GM18498 (cell line): ENCODE measurements at regions not wholly inside any gene's neighbourhood (a gene's known extent, or its start where the extent isn't known, plus 50 kb on each side); places are given as distances from the start of the nearest gene placed in this dataset.

Source experiments
- ATAC-seq: cut with Tn5 transposase; IDR thresholded peaks from one replicate; pipeline ENCODE4 v1.9.1; 2021; ENCODE audit warnings: mild to moderate bottlenecking, moderate library complexity; ENCODE audit not compliant: unreplicated experiment

DNA sequence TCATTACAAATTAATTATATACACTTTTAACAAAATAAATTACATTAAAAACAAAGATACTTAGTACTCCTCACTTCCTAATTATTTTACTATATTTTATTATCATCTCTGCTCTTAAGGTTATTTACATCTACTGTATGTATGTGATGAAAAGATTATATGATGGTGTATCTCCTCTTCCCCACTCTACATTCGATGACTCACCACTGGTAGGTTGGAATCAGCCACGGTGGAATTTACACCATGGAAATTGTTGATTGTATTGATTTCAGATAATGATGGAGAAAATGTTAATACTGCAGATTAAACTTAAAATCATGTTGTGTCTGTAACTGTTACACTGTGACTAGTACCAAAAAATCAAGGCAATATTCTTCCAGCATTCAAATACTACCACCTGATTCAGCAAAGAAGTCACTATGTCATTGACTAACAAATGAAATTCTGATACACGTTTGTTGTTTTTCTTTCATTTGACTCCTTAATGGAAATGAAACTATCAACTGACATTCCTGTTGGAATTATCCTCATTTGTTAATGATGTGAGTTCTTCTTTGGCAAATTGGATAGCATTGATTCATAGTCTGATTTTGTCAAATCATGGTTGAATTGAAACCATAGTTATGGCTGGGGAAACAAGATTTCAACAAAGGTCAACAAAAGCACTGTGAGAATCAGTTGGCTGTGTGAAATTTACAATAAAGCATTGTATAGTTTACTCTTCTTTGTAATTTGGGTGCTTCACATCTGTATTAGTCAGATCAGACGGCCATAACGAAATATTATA is 69.0 kb upstream of the NLK start:
- ATAC-seq: no peak

DNA sequence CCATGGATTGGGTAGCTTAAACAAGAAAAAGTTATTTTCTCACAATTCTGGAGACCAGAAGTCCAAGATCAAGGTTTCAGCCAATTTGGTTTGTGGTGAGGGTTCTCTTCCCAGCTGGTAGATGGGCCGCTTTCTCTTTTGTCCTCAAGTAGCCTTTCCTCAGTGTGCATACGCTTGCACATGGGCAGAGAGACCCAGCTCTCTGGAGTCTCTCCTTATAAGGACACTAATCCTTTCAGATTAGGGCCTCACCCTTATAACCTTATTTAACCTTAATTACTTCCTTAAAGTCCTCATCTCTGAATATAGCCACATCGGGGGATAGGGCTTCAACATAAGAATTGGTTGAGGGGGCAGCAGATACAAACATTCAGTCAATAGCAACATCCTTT is 68.4 kb upstream of the NLK start:
- no peak for ATAC-seq

DNA sequence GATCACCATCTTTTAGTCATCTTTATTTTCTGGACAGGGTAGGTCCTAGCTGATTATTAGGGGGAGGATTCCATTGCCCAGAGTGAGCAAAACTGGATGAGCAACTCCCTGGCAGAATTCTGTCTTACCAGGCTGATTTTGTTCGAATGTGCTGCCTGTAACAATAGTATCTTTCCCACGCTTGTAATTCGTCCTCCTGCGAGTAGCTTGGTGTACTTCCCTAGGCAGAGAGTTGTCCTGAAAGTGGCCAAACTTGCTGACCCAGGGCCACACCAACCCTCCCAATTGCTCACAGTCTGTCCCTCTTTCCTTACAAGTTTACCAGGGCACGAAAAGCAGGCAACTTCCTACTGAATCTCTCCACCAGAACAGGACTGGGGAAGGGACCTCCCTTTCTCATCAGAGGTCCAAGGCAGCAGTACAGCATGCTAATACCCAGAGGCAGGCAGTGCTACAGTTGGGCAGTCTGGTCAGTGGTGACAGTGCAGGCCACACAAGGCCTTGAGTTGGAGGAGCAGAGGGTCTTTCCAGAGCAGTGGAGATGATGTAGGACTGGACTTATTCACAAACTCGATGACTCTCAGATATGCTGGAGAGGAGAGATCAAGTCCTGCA is 67.8 kb upstream of the NLK start:
- ATAC-seq: no peak

DNA sequence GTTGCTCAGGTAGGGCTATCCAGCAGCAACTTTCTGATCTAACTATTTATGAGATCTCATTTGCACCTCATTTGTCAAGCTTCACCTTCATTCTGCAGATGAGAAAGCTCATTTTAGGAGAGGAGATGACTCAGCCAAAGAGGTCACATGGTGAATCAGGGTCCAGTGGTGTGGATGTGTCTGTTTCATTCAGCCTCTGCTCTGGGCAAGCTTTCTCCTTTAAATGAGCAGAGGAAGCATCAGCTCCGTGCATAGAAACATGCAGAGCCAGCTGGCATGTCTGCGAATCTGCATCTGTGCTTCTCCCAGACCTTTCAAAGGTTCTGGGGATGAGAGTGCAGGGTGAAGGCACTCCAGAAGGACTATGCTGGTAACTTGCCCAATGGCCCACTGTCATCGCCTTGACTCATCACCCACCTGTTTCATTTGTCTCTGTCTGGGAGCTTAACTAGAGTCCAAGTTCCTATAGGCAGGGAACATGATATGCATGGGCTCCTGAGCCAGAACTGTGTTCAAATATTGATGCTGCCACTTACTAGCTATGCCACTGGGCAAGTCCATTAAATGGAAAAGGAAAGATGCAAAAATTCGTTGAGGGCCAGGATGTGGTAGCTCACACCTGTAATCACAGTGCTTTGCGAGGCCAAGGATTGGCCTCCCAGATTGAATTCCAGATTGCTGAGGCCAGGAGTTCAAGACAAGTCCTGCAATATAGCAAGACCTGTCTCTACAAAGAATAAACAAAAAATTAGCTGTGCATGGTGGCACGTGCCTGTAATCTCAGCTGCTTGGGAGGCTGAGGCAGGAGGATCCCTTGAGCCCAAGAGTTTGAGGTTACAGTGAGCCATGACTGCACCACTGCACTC is 67.1 kb upstream of the NLK start:
- no peak for ATAC-seq

DNA sequence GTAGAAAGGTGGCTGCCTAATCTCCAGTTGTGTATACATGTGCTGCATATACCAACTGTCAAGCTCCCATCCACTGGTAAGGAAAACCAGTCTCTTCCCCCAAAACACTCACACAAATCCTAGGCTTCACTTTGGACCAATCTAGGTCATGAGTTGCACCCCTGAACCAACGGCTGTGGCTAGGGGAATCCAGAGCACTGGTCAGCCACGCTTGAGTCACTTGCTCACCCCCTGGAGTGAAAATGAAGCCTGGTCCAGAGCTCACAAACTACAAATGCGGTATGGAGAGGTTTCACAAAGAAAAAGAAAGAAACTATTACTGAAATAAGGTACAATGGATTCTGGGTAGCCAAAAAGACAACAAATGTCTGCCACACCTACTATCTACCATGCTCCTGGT is 66.1 kb upstream of the NLK start:
- no peak for ATAC-seq

DNA sequence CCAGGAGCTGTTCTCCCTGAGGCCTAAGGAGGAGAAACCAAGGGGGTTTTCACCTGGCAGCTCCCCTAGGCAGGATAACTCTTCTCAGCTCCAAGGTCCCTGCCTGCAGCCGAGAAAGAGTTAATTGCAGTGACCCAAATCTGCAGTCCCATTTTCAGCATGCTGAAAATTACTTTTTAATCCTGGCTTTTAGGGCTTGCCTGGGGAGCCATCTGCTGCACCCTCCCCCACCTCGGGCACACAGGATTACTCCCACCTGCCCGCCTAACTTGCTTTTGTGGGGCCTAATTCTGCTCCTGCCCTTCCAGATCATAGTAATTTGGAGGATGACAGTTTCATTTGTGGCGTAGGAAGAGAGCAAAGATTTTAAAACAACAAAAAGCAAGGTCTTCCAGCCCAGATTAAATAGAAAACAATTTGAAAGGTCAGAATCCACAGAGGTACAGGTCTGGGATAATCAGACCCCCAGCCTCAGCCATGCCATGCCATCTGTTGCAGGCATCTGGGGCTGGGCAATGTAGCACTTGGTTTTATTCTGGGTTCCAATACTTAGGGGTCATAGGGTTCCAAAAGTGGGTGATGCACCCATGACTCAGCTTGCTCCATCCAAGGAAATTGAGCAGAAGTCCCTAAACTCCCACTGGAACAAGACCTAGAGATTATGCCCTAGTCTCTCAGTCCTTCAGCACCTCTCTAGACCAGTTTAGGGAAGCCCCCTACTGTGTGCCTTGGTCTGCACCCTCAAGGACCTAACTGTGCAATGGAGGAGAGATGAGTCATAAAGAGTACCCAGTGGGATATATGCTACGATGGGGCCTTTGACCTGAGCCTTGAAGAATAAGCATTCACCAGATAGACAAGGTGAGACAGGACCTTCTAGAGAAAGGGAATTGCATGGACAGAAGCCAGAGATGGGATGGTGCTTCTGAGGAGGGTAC is 64.5 kb upstream of the NLK start:
- no peak for ATAC-seq

DNA sequence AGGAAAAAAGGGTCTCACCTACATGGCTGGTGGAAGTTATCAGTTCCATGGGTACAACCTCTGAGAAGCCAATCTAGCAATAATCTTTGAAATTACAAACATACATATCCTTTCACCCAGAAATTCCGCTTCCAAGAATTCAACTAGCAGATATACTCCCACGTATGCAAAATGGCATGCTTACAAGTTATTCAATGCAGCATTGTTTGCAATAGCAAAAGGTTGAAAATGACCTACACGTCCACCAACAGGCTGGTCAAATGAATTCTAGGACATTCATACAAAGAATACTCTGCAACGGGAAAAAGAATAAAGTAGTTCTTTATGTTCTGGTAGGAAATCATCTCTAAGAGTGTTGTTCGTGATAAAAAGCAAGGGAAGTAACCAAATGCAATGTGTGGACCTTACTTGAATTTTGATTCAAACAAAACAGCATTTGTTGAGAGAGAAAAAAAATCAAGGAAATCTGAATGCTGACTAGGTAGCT is 63.7 kb upstream of the NLK start:
- no peak for ATAC-seq

DNA sequence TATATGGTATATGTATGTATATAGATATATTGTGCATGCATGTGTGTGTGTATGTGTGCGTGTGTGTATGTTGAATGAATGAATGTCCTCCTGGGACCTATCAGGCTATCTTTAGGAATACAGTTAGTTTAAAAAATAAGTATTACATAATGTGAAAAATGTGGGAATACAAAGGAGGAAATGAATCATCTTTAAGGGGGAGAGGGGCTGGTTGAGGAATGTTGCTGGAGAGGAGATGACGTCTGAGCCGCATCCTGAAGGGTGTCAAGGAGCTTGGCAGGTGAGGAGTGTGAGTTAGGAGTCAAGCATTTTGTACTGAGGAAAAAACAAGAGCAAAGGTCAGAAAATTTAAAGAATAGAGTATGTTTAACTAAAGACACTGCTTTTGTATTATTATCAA is 62.4 kb upstream of the NLK start:
- no peak for ATAC-seq

DNA sequence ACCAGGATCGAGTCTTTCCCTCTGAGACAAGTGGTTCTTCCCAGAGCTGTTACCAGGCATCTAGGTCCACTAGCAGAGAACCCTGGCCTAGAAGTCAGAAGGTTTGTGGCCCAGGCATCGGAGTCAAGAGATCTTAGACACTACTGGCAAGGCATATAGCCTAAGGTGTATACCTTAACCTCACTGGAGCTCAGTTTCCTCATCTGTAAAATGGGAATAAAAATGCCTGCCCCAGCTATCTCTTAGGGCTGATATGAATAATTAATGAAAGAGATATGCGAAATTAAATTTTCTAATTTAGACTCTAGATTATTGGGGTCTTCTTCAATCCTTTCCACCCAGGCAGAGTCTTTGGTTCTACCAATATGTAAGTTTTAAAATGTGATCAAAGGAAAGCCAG is 60.5 kb upstream of the NLK start:
- no peak for ATAC-seq

DNA sequence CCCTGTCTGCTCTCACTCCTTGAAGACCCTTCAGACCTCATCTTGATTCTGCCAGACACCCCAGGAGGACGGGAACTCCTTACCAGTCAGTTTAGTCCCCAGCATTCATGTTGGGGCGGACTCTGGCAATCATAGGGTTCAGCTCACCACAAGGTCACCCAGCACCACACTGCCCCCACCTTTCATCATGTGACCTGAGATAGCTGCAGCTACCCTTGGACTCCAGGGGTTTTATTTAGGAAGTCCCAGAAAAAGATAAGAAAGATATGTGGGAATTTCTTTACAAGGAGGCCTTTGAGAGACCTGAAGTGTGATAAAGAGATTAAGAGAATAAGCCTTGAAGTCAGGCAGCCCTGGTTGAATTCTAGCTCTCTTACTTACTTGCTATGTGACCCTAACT is 59.8 kb upstream of the NLK start:
- ATAC-seq: no peak

DNA sequence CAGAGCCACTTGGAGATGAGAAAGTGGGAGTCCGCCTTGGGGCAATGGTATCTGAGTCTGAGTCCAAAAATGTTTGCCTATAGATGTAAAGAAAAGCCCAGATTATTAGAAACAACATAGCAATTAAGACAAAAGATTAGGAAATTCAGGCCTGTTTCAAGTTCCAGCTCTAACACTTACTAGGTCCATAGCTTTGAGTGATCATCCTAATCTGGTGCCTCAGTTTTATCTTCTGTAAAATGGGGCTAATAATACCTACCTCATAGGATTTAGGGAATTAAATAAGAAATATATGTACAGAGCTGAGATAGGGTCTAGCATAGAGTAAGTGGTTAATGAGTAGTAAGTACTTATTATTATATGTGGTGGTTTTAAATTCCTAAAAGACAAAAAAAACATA is 58.6 kb upstream of the NLK start:
- no peak for ATAC-seq

DNA sequence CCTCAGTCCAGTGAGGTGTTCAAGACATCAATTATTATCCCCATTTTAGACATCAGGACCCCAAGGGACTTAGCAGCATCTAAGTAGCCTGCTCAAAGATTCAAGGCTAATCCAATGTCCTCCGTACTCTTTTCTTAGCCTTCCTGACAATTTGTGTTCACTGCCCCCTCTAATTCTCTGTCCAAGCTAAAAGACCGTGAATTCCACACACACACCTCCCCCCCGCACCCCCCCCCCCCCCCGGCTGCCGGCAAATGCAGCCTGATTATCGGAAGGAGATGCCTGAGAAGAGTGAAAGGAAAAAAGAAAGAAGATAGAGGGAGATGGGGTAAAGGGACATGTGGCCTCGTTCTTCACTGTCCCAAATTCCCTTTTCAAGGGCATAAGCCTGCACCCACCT is 58.1 kb upstream of the NLK start:
- ATAC-seq: no peak

DNA sequence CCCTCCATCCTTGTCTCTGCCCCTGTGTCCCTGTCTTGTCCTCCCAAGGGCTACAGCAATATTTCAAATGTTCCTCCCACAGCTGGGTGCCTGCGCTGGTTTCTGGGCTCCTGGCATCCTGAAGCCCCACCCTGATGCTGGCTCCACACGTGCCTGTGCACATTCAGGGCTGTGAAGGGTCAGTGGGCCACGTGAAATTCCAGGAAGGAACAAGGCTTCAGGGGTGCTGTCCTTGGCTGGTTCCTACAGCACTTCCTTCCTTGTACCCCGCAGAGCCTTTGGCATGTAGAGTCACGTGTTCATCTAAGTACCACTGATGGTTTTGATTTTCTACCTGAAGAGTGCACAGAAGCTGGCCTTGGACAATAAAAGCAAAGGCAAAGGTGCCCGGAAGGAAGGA is 57.7 kb upstream of the NLK start:
- ATAC-seq: no peak

DNA sequence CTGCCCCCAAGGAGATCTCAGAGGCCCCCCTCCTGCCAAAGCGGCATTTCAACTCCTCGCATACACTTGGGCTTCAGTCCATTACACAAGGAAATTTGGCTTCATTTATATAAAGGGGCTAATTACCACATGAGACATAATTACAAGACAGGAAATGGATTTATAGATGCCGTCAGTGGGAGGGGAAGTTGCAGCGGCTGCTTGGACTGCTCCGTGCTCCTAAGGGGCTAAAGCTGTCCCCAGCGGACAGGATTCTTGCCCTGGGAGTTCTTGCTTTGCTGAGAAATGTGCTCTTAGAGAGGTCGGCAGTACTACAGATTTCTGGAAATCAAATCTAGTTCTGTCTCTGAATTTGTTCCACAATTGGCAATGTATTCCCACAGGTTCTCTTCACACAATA is 57.2 kb upstream of the NLK start:
- no peak for ATAC-seq

DNA sequence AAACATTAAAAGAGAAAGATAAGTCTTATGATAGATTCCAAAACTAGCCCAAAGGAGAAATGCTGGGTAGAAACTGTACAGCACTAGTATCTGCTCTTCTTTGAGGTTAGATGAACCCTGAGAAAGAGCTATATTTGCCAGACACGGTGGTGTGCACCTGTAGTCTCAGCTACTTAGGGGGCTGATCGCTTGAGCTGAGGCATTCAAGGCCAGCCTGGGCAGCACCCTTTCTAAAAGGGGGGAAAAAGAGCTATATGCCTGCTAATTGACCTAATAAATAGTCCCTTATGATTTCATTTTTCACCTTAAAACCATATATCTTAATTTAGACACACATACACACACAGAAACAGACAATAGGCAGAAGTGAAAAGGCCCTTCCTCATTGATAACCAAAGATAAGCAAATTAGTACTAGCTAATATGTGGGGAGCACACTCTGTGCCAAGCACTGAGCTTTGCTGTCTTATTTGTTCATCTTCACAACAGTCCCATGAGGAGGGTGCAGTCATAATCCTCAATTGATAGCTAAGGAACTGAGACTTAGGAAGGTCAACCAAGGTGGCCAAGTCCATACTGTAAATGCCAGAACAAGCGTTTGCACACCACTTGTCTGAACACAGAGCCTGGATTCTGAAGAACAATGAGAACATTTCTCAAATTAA is 56.6 kb upstream of the NLK start:
- peak; percentile 73 for ATAC-seq

DNA sequence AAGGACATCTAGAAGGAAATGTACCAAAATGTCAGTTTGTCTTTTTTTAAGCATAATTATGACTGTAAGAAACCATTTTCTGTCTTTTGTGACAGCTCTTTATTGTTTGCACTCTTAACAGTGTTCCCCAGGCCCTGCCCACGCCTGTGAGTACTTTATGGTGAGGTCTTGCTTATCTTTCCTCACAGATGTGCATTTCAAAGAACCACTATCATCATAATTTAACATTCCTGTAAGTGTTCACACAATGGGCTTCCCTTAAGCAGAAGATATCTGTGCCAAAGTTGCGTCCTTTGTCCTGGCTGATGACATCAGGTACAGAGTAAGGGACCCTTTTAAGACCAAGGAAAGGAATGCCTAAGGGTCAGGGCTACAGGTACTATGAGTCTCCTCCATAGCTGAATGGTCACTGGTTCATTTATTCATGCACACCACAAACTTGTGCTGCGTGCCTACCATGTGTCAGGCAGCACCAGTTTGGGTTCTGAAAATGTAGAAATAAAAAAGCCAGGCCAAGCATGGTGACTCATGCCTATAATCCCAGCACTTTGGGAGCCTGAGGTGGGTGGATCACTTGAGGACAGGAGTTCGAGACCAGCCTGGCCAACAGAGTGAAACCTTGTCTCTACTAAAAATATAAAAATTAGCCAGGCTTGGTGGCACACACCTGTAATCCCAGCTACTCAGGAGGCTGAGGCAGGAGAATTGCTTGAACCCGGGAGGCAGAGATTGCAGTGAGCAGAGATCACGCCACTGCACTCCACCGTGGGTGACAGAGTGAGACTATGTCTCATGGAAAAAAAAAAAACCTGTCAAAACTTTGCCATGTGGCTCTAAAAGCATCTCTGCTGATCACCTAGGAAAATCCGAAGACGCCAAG is 55.4 kb upstream of the NLK start:
- ATAC-seq: no peak

DNA sequence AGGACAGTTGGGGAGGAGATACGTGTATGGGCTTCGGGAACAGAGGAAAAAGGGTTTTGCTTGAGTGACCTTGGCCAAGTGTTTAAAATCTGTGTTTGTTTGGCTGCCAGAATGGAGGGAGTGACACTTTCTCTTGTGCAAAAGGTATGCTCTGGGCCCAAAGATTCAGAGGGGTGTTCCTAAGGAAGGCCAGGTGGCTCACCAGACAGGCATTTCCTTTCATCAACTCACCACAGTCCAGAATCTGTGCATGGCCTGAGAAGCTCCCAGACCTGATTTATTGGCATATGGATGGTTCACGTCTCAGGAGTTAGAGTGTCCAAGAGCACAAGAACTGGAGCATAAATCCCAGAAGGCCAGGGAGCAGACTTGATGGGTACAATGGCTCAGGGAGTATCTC is 53.4 kb upstream of the NLK start:
- ATAC-seq: no peak

DNA sequence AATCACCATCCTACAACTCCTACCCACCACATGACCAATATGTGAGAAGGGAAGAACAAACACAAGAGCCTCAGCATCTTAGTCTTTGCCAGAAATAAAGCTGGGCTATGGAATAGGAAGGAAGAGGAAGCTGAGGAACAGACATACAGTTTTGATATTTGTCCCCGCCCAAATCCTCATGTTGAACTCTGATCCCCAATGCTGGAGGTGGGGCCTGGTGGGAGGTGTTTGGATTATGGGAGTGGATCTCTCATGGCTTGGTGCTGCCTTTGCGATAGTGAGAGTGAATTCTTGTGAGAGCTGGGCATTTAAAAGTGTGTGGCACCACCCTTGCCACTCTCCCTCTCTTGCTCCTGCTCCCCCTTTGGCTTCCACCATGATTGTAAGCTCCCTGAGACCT is 52.4 kb upstream of the NLK start:
- ATAC-seq: no peak

DNA sequence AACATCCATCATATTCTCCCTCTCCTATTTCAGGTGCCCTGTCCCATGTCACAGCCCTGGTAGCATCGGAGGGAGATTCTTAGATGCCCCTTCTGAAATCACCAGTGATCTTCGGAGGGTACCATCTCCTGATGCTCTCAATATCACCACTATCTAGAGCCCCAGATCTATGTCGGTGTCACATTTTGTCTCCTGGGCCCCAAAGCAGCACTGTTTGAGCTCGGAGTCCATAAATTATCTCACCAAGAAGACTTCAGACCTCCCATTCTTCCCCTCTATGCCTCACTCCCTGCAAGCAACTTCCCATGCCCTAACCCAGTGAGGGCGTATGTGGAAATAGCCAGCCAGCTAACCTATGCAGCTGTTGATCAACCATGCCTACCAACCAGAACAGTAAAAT is 51.5 kb upstream of the NLK start:
- no peak for ATAC-seq
